ENCODE measurements at regions not wholly inside any gene's neighbourhood (a gene's known extent, or its start where the extent isn't known, plus 50 kb on each side); places are given as distances from the start of the nearest gene placed in this dataset.

GRCh38 chr1:55639051-55639450, 423.9 kb upstream of the USP24 start:
- DNase-seq, result no peak

GRCh38 chr1:55636696-55637095, 421.5 kb upstream of the USP24 start:
- DNase-seq, result peak; percentile 57

GRCh38 chr1:55635856-55636255, 420.7 kb upstream of the USP24 start:
- peak; percentile 52 for DNase-seq

GRCh38 chr1:55634516-55634915, 419.4 kb upstream of the USP24 start:
- no peak for DNase-seq

- no peak for DNase-seq
Measured at GRCh38 chr1:55632906-55633305, 417.7 kb upstream of the USP24 start.

GRCh38 chr1:55632058-55632457, 416.9 kb upstream of the USP24 start:
- DNase-seq, result peak; percentile 90

GRCh38 chr1:55631509-55631908, 416.3 kb upstream of the USP24 start:
- no peak for DNase-seq

- DNase-seq, result no peak
Measured at GRCh38 chr1:55626326-55626725, 411.2 kb upstream of the USP24 start.

- DNase-seq, result no peak
Measured at GRCh38 chr1:55624766-55625165, 409.6 kb upstream of the USP24 start.

- DNase-seq, result no peak
Measured at GRCh38 chr1:55623311-55623710, 408.1 kb upstream of the USP24 start.

GRCh38 chr1:55622074-55622473, 406.9 kb upstream of the USP24 start:
- DNase-seq, result no peak

GRCh38 chr1:55618199-55618598, 403.0 kb upstream of the USP24 start:
- DNase-seq, result no peak

GRCh38 chr1:55617288-55617982, 402.3 kb upstream of the USP24 start:
- DNase-seq, result peak; percentile 80

- peak; percentile 92 for DNase-seq
Measured at GRCh38 chr1:55612988-55613387, 397.8 kb upstream of the USP24 start.

GRCh38 chr1:55611123-55611522, 396.0 kb upstream of the USP24 start:
- no peak for DNase-seq

- DNase-seq, result no peak
Measured at GRCh38 chr1:55610203-55610602, 395.0 kb upstream of the USP24 start.

- no peak for DNase-seq
Measured at GRCh38 chr1:55609630-55610029, 394.5 kb upstream of the USP24 start.

- no peak for DNase-seq
Measured at GRCh38 chr1:55605155-55605554, 390.0 kb upstream of the USP24 start.

GRCh38 chr1:55604749-55605148, 389.6 kb upstream of the USP24 start:
- DNase-seq, result peak; percentile 48

GRCh38 chr1:55604179-55604578, 389.0 kb upstream of the USP24 start:
- no peak for DNase-seq

- DNase-seq, result peak; percentile 36
Measured at GRCh38 chr1:55600242-55600641, 385.1 kb upstream of the USP24 start.

GRCh38 chr1:55597910-55598309, 382.7 kb upstream of the USP24 start:
- DNase-seq, result no peak

GRCh38 chr1:55594701-55595100, 379.5 kb upstream of the USP24 start:
- no peak for DNase-seq

- DNase-seq, result no peak
Measured at GRCh38 chr1:55593298-55593697, 378.1 kb upstream of the USP24 start.

- no peak for DNase-seq
Measured at GRCh38 chr1:55592122-55592521, 377.0 kb upstream of the USP24 start.
